ENCODE measurements at regions not wholly inside any gene's neighbourhood (a gene's known extent, or its start where the extent isn't known, plus 50 kb on each side); places are given as distances from the start of the nearest gene placed in this dataset.

DNA sequence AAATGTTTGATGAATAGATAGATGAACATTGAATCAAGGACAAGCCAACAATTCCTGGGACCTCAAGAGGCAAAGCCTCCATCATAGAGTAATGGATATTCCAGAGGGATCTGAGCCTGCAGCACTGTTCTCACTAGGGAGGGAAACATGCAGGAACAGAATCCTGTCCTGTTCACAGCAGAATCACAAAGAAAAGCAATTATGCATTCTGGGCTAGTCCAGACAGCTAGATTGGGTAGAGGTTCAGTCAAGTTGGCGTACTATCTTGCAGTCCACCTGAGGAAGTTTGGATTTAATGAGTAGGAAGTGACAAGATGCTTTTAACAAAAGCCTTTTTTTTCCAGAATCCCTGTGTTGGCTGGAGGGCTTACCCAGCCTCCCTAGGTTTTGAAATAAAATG, 314.5 kb upstream of the SEMA6D start:
- intact Hi-C loops (cut with micrococcal nuclease; ENCODE audit: unreplicated experiment): no loop called here
- Histone ChIP-seq H2AFZ (ENCODE audit: low read length) (no peak overlapping the region), H3K9me2 (ENCODE audit: insufficient read depth, low read length) (no peaks in the 10 kb centered on the region), H4K20me1 (ENCODE audit: insufficient read depth, low read length) (no peaks in the 10 kb centered on the region), H3K9me3 (ENCODE audit: low read length) (no peaks in the 10 kb centered on the region), H3K4me3 (ENCODE audit: low read depth, low read length, poor library complexity, severe bottlenecking) (no peak overlapping the region), H3K4me2 (ENCODE audit: low read length) (no peak overlapping the region), H3K4me1 (ENCODE audit: insufficient read depth, low read length, poor library complexity, severe bottlenecking) (no peaks in the 10 kb centered on the region), H3K27ac (ENCODE audit: low read depth, low read length, poor library complexity, severe bottlenecking) (no peak overlapping the region), H3K79me2 (ENCODE audit: insufficient read depth, low read depth, low read length) (no peaks in the 10 kb centered on the region), H3K36me3 (ENCODE audit: insufficient read depth, low read length) (no peaks in the 10 kb centered on the region)
- no peak for TF ChIP-seq EZH2phosphoT487 (IDR thresholded peaks at IDR 0.05; ENCODE audit: borderline replicate concordance, low read depth, low read length)
- TF ChIP-seq, protein P1, sequence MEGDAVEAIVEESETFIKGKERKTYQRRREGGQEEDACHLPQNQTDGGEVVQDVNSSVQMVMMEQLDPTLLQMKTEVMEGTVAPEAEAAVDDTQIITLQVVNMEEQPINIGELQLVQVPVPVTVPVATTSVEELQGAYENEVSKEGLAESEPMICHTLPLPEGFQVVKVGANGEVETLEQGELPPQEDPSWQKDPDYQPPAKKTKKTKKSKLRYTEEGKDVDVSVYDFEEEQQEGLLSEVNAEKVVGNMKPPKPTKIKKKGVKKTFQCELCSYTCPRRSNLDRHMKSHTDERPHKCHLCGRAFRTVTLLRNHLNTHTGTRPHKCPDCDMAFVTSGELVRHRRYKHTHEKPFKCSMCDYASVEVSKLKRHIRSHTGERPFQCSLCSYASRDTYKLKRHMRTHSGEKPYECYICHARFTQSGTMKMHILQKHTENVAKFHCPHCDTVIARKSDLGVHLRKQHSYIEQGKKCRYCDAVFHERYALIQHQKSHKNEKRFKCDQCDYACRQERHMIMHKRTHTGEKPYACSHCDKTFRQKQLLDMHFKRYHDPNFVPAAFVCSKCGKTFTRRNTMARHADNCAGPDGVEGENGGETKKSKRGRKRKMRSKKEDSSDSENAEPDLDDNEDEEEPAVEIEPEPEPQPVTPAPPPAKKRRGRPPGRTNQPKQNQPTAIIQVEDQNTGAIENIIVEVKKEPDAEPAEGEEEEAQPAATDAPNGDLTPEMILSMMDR (conservative IDR thresholded peaks at IDR 0.05; ENCODE audit: low read length): no peak
- no peak for DNase-seq (ENCODE audit: low spot score)
- ChIA-PET CTCF (ENCODE audit: unreplicated experiment) (no interaction called here), POLR2A (interaction anchor here (1.2 kb wide), 1 partner anchor 30 kb away, joined by 5 read pairs; no protein-coding TSS in a partner anchor)
- no TSS peak for BruUV-seq (replicated peaks)

DNA sequence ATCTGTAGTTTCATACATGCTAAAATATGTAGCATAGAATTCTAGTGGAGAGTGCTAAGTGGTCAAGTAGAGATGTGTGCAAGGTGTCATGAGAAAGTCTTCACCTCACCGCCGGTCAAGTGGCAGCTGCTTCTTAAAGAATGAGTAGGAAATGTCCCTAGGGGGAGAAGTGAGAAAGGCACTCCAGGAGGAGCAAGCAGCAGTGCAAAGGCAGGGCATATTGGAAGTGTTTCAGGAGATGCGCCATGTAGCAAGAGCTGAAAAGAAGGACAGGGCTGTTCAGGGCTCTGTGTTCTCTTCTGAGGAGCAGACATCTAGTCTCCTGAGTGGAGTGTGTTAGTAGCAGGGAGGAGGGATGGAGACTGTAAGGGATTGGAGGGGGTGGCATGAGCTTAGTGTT, 312.4 kb upstream of the SEMA6D start:
- H3K36me3 ChIP-seq (ENCODE audit: insufficient read depth, low read length): no peaks in the 10 kb centered on the region
- H3K9me3 ChIP-seq (ENCODE audit: low read length): no peaks in the 10 kb centered on the region
- H3K27ac ChIP-seq (ENCODE audit: low read depth, low read length, poor library complexity, severe bottlenecking): no peak overlapping the region
- no peaks in the 10 kb centered on the region for H4K20me1 ChIP-seq (ENCODE audit: insufficient read depth, low read length)
- H3K9me2 ChIP-seq (ENCODE audit: insufficient read depth, low read length): no peaks in the 10 kb centered on the region
- DNase-seq (ENCODE audit: low spot score): no peak
- ChIA-PET POLR2A (no interaction called here), CTCF (ENCODE audit: unreplicated experiment) (no interaction called here)
- intact Hi-C loops (cut with micrococcal nuclease; ENCODE audit: unreplicated experiment): no loop called here
- H3K4me2 ChIP-seq (ENCODE audit: low read length): no peak overlapping the region
- no peak overlapping the region for H3K4me3 ChIP-seq (ENCODE audit: low read depth, low read length, poor library complexity, severe bottlenecking)
- TF ChIP-seq, protein P1 (conservative IDR thresholded peaks at IDR 0.05; ENCODE audit: low read length): no peak
- TF ChIP-seq EZH2phosphoT487 (IDR thresholded peaks at IDR 0.05; ENCODE audit: borderline replicate concordance, low read depth, low read length): no peak
- H2AFZ ChIP-seq (ENCODE audit: low read length): no peak overlapping the region
- no peaks in the 10 kb centered on the region for H3K4me1 ChIP-seq (ENCODE audit: insufficient read depth, low read length, poor library complexity, severe bottlenecking)
- no peaks in the 10 kb centered on the region for H3K79me2 ChIP-seq (ENCODE audit: insufficient read depth, low read depth, low read length)
- BruUV-seq (replicated peaks): no TSS peak

DNA sequence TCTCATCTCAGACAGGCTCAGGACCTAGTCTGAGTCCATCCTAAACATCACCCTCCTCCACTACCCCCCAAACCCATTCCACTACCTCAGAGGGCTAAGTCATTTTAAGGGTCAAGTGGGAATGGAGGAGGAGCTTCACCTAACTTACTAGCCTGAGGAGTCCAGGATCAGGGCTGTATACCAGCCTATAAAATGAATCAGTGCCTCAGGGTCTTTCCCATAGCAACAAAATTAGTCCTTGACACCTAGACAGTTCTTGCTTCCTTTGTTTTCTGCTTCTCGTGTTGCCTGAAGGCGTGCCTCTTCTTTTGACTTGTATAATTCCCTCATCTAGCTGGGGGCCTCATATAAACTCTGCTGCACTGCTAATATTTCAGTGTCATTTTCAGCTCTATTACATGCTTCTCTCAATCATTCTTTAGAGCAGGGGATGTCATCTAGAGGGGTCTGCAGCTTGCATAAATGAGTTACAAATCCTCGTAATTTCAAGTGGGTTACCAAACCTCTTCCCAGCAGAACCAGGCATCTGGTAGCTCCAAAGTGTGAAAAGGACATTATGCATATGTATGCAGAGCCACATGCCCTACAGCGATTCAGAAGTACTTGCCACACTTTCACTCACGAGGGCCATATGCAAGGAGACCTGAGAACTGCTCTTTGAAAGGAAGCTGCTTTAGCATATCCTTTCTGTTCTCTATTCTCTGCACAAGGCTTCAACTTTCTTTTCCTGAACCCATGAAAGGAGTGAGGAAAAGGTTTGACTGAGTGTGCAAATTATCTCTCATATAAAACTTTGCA, 311.7 kb upstream of the SEMA6D start:
- intact Hi-C loops (cut with micrococcal nuclease; ENCODE audit: unreplicated experiment): no loop called here
- H3K27ac ChIP-seq (ENCODE audit: low read depth, low read length, poor library complexity, severe bottlenecking): no peak overlapping the region
- no peaks in the 10 kb centered on the region for H3K9me2 ChIP-seq (ENCODE audit: insufficient read depth, low read length)
- H3K4me3 ChIP-seq (ENCODE audit: low read depth, low read length, poor library complexity, severe bottlenecking): no peak overlapping the region
- ChIA-PET CTCF (ENCODE audit: unreplicated experiment) (no interaction called here), POLR2A (no interaction called here)
- H3K36me3 ChIP-seq (ENCODE audit: insufficient read depth, low read length): no peaks in the 10 kb centered on the region
- H2AFZ ChIP-seq (ENCODE audit: low read length): no peak overlapping the region
- no peaks in the 10 kb centered on the region for H3K79me2 ChIP-seq (ENCODE audit: insufficient read depth, low read depth, low read length)
- no peaks in the 10 kb centered on the region for H3K9me3 ChIP-seq (ENCODE audit: low read length)
- no peak for TF ChIP-seq EZH2phosphoT487 (IDR thresholded peaks at IDR 0.05; ENCODE audit: borderline replicate concordance, low read depth, low read length)
- TF ChIP-seq, protein P1 (conservative IDR thresholded peaks at IDR 0.05; ENCODE audit: low read length): no peak
- no peak overlapping the region for H3K4me2 ChIP-seq (ENCODE audit: low read length)
- DNase-seq (ENCODE audit: low spot score): no peak
- BruUV-seq (replicated peaks): no TSS peak
- no peaks in the 10 kb centered on the region for H4K20me1 ChIP-seq (ENCODE audit: insufficient read depth, low read length)
- H3K4me1 ChIP-seq (ENCODE audit: insufficient read depth, low read length, poor library complexity, severe bottlenecking): no peaks in the 10 kb centered on the region

All from OCI-LY7 (cell line).